KBM-7 (cell line): ENCODE measurements at regions not wholly inside any gene's neighbourhood (a gene's known extent, or its start where the extent isn't known, plus 50 kb on each side); places are given as distances from the start of the nearest gene placed in this dataset.
"Not testable (repeated sequence)": the region's sequence is repeated elsewhere in the genome, so short reads cannot be mapped to it uniquely, and the experiment has no call there.

Source experiments
- DNase-seq: peaks from one replicate; pipeline ENCODE4 v3.0.0-alpha.2; 2015
- in situ Hi-C: fragments of 300-500 bp; cut with MboI; formaldehyde crosslinking; loops from 2 replicates; pipeline ENCODE4 v1.14.3; 2020; ENCODE audit warnings: low sequenced_read_pairs, low pct_unique_long_range_greater_than_20kb, mixed read lengths

DNA sequence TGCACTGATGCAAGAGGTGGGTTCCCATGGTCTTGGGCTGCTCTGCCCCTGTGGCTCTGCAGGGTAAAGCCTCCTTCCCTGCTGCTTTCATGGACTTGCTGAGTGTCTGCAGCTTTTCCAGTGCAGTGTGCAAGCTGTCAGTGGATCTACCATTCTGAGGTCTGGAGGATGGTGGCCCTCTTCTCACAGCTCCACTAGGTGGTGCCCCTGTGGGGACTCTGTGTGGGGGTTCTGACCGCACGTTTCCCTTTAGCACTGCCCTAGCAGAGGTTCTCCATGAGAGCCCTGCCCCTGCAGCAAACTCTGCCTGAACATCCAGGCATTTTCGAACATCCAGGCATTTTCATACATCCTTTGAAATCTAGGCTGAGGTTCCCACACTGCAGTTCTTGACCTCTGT lies 329.8 kb upstream of the NAALADL2 start:
- peak; percentile 8 for DNase-seq
- in situ Hi-C loops = no loop called here

DNA sequence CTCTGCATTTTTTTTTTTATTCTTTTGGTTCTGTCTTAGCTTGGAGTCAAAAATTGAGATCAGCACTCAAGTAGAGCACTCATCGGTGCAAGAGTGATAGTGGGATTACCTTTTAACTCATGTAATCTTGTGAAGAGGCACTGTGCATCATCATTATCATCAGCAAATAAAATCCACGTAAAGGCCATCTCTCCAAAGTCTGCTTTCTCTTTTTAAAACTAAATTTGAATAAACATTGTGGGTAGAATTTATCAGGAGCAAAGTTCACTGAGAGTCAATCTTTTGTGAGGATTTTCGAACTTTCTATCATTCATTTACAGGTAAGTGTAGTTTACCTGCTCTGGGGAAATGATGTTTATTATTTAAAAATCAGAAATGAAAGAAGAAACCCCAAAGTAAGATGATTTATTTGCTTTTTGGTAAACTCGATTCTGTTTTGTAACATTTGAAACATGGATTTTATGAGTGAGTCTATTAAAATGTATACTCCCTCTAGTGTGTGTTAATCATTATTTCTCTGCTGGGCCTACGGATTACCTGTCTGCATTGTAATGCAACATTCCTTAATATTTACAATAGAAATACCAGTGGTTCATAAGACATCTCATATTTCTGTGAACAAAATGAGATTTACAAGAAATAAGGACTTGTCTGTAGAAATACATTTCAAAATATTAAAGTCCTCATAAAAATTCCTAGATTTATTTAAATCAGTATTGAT lies 327.7 kb upstream of the NAALADL2 start:
- no peak for DNase-seq
- in situ Hi-C loops = no loop called here

DNA sequence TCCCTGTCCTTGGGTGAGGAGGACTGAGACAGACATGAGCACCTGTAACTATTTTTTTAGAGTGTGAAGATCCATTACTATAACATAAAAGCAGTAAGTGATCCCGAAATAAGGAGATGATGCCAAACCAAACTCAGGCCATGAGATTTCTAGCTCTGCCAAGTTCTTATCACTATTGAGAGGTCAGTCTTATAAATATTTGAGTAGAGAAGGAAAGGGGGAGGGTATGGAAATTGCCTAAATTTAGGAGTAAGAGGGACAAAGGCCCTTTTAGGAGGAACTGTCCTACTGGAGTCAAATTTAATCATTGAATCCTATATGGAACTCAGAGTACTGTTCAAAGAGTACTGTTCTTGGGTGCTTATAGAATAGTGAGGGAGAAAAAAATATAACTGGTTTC lies 326.9 kb upstream of the NAALADL2 start:
- in situ Hi-C loops = no loop called here
- DNase-seq = no peak

DNA sequence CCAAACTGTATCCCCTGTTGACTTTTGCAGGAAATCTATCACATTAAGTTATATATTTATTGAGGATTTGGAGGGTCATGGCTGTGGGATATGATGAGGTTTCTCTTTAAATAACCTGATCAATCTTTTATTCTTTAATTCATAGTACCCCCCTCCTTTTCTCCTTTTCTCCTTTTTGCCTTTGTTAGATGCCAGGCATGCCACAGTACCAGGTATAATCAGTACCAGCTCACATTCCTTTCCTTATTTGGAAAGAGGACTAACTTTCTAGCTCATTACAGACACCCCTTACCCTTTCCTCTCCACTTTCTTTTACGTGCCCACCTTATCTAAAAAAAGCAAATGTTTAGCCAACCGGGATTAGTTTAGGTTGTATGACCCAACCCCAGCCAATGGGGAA lies 326.4 kb upstream of the NAALADL2 start:
- DNase-seq = no peak
- in situ Hi-C loops = no loop called here

DNA sequence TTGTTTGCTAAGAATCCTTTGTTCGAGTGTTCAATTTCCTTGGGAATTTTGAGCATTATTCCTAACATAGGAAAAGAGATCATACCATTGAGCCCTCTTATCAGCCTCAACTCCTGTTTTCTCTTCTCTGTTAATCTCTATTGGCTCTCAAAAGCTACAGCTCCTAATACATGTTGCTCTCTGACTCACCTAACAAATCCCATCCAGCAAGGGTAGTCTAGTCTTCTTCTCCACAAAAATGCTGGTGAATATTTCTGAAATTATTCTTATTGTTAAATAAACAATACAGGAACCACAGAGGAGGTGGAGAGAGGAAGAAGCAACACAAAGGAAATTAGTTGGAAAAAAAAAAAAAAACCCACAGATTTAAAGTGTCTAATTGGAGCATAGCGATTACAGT lies 325.8 kb upstream of the NAALADL2 start:
- in situ Hi-C loops = no loop called here
- DNase-seq = no peak

DNA sequence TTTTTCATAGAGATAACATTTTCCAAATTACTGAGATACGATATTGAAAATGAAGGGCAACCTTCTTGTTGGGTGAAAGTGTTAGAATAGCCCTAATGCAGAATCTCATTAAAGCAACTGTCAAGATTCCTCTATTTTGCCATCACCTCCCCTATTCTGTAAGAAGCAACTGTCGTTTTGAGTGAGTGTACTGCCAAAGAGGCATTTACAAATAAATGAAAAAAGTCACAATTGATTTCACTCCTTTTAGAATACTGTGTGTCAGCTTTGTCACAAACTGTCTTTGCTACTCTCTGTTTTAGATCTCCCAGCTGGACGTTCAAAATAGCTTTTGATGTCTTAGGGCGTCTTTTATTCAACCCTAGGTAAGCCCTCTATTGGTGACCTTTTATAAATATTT lies 322.8 kb upstream of the NAALADL2 start:
- in situ Hi-C loops = no loop called here
- DNase-seq = no peak

DNA sequence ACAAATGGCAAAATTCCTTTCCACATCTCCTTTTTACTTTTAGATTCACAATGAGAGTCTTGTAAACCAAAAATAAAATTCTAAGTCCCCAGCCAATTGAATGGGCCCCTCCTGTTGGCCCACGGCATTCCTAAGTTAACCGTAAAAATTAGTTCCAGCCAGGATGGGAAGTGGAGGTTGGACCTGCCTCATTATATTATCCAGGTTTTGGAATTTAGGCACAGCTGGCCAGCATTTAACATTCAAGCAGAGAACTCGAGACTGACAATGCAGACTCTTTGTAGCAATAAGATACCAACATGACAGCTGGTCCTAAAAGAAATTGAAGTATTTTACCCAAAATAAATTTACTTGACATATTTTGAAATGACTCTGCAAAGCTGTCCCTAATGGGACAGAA lies 321.0 kb upstream of the NAALADL2 start:
- DNase-seq = no peak
- in situ Hi-C loops = no loop called here

DNA sequence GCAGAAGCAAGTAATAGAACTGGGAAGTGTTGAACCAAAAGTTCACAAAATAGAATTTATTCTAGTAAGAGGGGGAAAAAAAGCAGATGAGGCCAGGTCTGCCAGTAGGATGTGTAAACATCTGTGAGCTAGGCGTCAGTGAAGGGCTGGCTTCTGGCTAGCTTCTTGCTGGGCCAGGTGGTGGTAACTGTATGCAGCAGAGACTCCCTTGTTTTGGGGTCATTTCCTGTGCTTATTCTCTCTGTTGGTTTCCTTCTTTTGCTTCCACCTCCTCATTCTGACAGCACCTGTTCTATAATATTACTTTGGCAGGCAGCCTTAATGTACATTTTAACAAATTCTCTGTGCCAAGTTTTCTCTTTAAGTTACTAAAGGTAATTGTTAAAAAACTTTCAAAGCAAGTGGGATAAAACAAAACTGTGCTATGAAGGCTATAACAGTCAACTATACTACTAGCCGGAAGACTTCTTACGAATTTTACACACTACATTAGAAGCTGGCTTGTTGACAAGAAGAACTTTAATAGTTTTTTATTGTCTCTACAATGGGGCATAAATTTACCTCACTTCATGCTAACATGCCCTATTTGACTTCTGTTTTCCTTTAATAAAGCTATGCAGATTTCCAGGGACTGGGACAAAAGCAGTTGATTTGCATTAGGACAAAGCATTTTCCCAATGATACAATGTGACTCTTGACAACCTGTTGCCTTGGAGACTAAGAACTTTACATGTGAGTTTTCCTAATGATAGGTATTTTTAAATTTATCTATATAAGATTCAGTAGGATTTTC lies 318.8 kb upstream of the NAALADL2 start:
- in situ Hi-C loops = no loop called here
- DNase-seq = no peak

DNA sequence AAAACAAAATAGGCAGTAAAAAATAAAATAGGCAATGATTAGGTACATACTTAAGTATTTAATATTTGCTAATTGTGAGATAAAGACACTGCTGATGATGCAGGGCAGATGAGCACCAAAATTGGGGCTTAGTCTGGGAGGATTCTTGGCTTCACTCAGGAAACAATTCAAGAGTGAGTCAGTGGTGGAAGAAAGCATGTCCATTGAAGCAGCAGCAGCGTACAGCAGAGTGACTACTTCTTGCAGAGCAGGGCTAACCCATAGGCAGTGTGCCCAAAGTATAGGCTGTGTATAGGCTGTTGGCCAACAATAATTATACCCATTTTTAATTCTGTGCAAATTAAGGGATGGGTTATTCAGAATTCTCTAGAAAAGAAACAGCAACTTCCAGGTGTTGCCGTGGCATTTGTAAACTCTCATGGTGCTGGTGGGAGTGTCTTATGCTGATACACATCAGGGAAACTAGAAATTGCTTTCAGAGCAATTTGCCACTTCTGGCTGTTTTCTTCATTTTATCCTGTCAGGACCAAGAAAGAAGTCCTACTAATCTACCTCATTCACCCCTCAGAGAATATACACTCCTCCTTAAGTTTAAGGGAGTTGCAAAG lies 317.3 kb upstream of the NAALADL2 start:
- no peak for DNase-seq

DNA sequence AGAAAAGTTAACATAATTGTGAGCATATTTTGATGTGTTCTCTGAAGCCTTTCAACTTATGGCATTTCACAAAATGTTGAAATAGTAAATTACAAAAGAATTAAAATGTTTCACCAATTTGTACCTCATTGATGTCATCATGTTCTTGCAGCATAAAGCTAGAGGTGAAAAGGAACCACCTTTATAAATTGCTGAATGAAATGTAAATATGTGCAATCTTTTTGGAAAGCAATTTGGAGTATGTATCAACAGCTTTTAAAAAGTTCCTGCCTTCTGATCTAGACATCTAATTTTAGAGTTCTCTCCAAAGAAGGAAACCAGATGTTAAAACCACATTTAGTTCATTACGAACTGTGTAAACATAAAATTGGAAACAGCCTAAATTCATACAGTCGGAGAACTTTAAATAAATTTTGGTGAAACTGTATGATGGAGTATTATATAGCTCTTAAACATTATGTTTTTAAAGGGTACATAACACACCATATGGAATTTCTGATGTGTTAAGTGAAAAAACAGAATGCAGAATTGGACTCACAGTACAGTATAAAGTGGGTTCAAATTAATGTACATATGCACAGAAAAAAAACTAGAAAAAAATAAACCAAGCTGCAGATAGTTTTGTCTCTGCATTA lies 311.2 kb upstream of the NAALADL2 start:
- DNase-seq = no peak
- in situ Hi-C loops = no loop called here

More for the DNA sequence above, 317.3 kb upstream of the NAALADL2 start:
- in situ Hi-C loops = no loop called here

DNA sequence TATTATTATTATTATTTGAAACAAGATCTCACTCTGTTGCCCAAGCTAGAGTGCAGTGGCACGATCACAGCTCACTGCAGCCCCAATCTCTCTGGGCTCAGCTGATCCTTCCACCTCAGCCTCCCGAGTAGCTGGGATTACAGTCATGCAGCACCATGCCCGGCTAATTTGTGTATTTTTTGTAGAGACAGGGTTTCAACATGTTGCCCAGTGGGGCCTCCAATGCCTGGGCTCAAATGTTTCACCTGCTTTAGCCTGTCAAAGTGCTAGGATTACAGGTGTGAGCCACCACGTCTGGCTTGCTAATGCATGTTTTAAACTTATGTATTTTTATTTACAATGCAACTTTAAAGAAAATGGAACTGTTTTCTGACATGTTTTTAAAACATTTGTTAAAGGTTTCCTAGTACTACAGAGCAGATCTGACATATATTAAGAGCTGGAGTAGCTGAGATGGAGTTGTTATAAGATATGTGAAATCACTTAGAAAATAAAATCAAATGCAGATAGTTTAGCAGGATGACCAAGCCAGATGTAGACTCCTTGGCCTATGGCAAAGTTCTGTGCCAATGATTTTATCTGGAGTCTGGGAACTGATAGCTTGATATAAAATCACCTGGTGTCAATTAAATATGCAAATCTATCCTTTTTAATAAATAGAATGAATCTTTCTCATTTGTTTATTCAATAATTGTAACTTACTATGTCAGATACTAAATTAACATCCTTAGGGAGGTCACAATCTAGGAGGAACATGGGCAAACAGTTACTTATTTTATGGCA lies 310.1 kb upstream of the NAALADL2 start:
- in situ Hi-C loops = no loop called here
- no peak for DNase-seq

DNA sequence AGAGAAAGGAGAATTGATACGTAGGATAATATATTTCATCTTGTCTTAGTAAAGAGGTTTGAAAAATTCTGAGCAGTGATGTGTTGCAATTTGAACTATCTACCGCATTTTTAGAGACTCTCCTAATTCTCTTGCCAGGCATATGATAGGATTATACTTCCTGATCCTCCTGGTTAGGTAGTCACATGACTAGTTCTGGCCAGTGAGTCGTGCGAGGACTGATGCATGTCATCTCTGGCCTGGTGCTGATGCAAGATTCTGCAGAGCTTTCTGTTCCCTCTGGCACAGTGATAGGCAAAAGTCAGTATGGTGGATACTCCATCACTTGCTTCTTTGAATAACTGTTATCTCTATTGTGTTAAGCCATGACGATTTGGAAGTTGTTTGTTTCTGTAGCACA lies 277.6 kb upstream of the NAALADL2 start:
- in situ Hi-C loops = no loop called here
- DNase-seq = no peak

DNA sequence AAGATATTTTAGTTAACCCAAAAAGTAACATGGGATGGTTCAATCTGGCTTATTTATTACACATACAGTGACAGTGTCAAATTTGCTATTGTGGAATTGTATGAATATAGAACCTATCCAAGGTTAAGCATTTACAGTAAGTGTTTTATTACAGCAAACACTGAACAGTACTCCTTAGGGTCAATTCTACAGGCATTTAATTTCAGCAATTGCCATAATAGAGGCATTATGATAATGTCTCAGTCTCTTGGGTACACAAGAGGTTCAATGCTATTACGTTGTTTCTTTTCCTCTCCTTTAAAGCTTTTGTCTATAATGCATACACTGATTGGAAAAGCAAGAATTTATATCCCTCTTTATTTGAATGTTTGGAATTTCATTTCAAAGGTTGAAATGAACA lies 275.7 kb upstream of the NAALADL2 start:
- DNase-seq = no peak
- in situ Hi-C loops = no loop called here

DNA sequence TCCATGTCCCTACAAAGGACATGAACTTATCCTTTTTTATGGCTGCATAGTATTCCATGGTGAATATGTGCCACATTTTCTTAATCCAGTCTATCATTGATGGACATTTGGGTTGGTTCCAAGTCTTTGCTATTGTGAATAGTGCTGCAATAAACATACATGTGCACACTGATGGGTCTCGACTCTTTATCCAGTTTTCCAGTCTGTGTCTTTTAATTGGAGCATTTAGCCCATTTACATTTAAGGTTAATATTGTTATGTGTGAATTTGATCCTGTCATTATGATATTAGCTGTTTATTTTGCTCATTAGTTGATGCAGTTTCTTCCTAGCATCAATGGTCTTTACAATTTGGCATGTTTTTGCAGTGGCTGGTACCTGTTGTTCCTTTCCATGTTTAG lies 272.0 kb upstream of the NAALADL2 start:
- DNase-seq, in situ Hi-C loops: not testable (repeated sequence)

DNA sequence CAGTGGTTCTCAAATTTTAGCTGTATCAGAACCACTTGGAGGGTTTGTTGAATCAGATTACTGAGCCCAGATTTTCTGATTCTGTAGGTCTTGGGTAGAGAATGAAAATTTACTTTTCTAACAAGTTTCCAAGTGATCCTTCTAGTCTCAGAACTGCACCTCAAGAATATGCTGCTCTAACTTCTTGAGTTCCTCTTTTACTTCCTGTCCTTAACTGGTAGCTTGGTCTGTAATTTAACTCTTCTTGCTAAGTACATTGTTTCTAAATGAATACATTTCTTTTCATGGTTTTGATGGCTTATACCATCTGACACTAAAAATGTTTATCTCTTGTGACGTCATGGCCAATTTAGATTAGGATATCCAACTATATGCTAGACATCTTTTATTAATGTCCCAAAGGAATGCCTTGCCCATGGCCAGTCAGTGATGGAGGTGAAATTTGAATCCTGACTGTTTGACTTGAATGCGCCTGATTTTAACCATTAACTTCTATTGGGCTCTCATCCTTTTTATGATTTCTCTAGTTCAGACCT lies 262.6 kb upstream of the NAALADL2 start:
- DNase-seq = no peak
- in situ Hi-C loops = no loop called here

DNA sequence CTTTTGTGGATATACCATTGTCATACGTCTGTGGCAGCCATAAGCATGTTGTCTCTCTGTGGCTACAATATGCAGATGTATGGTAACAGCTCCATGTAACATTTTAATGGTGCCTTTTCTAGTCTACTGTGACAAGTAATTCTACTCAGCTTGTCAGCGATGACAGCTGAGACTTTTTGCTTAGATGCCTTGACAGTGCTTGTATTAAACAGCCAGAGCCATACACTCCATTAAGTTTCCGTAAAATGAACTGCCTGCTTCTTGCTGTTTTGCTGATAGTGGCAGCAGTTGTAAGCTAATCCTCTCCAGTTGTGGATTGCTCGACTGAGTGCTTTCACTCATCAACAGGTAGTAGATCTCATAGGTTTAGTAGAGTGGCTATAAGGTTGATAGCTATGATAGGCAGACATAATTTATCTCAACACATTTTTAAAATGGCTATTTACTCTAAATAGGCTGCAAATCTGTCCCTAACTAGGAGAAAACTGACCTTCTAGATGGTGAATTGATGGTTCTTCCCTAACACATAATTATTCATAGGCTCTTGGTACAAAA lies 260.2 kb upstream of the NAALADL2 start:
- in situ Hi-C loops = no loop called here
- DNase-seq = no peak

DNA sequence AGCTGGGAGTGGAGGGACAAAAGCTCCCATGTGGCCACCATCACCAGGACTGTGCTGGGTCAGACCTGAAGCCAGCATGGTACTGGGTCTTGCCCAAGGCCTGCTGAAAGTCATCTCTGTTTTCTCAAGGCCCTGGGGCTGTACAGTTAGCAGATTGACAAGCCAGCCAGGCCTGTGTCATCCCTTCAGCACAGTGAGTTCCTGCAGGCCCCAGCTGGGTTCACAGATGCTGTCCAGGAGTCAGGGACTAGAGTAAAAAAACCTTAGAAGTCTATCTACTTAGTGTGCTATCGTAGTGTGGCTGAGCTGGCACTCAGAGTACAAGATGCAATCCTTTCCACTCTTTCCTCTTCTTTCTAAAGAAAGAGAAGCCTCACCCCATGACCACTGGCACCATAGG lies 246.0 kb upstream of the NAALADL2 start:
- no peak for DNase-seq
- in situ Hi-C loops = no loop called here

DNA sequence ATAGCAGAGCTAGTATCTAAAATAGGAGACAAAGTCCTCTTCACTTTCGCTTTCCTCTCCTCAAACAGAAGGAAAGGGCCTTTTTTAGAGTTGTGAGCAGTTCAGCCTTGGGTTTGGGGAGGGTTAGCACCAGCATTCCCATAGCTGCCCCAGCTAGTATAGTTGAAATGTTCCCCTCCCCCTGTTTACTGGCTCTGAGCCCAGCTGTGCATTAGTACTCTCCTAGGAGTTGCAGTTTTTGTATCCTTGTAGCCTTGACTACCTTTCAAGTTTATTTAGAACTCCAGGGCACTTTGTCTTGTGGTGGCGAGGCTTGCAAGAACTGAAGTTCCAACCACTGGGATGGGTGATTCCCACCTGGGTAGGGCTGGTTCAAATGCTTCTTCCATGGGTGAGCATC lies 245.1 kb upstream of the NAALADL2 start:
- DNase-seq = no peak
- in situ Hi-C loops = no loop called here
